NT2/D1 (cell line): ENCODE measurements at regions not wholly inside any gene's neighbourhood (a gene's known extent, or its start where the extent isn't known, plus 50 kb on each side); places are given as distances from the start of the nearest gene placed in this dataset.

Source experiments
- SUZ12 ChIP-seq: IDR thresholded peaks from 2 replicates; pipeline ENCODE4 v1.6.1; 2011; ENCODE audit not compliant: insufficient read length, insufficient read depth; ENCODE audit errors: extremely low read depth
- YY1 ChIP-seq: IDR thresholded peaks from 2 replicates; pipeline ENCODE4 v1.6.1; 2011; ENCODE audit not compliant: insufficient read length, insufficient read depth
- ZNF274 ChIP-seq: IDR thresholded peaks from 2 replicates; pipeline ENCODE4 v1.6.1; 2011; ENCODE audit warnings: mild to moderate bottlenecking, low read depth, low read length

DNA sequence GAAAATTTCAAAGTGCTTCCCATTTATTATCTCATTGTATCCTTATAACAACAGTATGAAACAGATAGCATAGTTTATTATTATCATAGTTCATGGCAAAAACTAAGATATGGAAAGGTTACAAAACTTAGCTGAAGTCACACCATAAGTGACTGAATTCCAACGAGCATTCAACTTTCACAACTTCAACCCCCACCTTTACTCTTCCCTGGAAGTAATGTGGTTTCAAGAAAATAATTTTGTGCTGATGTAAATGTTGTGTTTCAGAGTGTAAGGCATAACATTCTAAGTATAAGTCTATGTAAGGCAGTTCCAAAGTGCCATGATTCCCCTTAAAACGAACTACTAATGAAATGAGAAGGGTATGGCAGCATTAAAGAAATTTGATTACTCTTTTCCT, 454.5 kb downstream of the BCAT1 start:
- no peak for TF ChIP-seq YY1
- no peak for TF ChIP-seq ZNF274
- no peak for TF ChIP-seq SUZ12
